H9 (cell line): ENCODE measurements at regions not wholly inside any gene's neighbourhood (a gene's known extent, or its start where the extent isn't known, plus 50 kb on each side); places are given as distances from the start of the nearest gene placed in this dataset.

ENCODE experiments used
- DNase-seq: peaks from one replicate; pipeline ENCODE4 v3.0.0-alpha.2; 2017
- H2AFZ ChIP-seq: one replicate; pipeline ENCODE4 v1.6.1; 2013; ENCODE audit warnings: mild to moderate bottlenecking, low read length, control low read depth, moderate library complexity
- H2AK5ac ChIP-seq: 2 replicates; pipeline ENCODE4 v1.6.1; 2013; ENCODE audit warnings: low read length, control low read depth, mixed read lengths; ENCODE audit not compliant: insufficient read length
- H2BK120ac ChIP-seq: one replicate; pipeline ENCODE4 v1.6.1; 2013; ENCODE audit warnings: low read depth, mild to moderate bottlenecking, low read length, control low read depth, inconsistent platforms; ENCODE audit not compliant: poor library complexity, severe bottlenecking
- H2BK12ac ChIP-seq: 2 replicates; pipeline ENCODE4 v1.6.1; 2013; ENCODE audit warnings: low read length, control low read depth, mixed read lengths, low read depth; ENCODE audit not compliant: insufficient read length
- H2BK15ac ChIP-seq: 2 replicates; pipeline ENCODE4 v1.6.1; 2013; ENCODE audit warnings: low read depth, low read length, control low read depth
- H2BK20ac ChIP-seq: one replicate; pipeline ENCODE4 v1.6.1; 2013; ENCODE audit warnings: low read depth, mild to moderate bottlenecking, low read length, control low read depth, inconsistent platforms; ENCODE audit not compliant: poor library complexity, severe bottlenecking
- H2BK5ac ChIP-seq: 2 replicates; pipeline ENCODE4 v1.6.1; 2013; ENCODE audit warnings: low read length, control low read depth, mixed read lengths; ENCODE audit not compliant: insufficient read length
- H3K14ac ChIP-seq: 2 replicates; pipeline ENCODE4 v1.6.1; 2013; ENCODE audit warnings: low read length, control low read depth; ENCODE audit not compliant: insufficient read depth
- H3K18ac ChIP-seq: 2 replicates; pipeline ENCODE4 v1.6.1; 2013; ENCODE audit warnings: low read depth, mild to moderate bottlenecking, mixed read lengths, low read length, control low read depth; ENCODE audit not compliant: insufficient read length
- H3K23ac ChIP-seq: 2 replicates; pipeline ENCODE4 v1.6.1; 2013; ENCODE audit warnings: low read length, control low read depth, mixed read lengths, low read depth; ENCODE audit not compliant: insufficient read length
- H3K23me2 ChIP-seq: 2 replicates; pipeline ENCODE4 v1.6.1; 2013; ENCODE audit warnings: low read depth, mild to moderate bottlenecking, mixed read lengths, low read length, control low read depth; ENCODE audit not compliant: insufficient read length, poor library complexity, severe bottlenecking
- H3K27ac ChIP-seq: 2 replicates; pipeline ENCODE4 v1.5.1; 2013; ENCODE audit warnings: low read length, control low read depth, mixed read lengths, low read depth; ENCODE audit not compliant: insufficient read length
- H3K27me3 ChIP-seq: 2 replicates; pipeline ENCODE4 v1.6.1; 2013; ENCODE audit warnings: low read length, control low read depth, inconsistent platforms; ENCODE audit not compliant: insufficient read depth
- H3K4ac ChIP-seq: 2 replicates; pipeline ENCODE4 v1.6.1; 2013; ENCODE audit warnings: low read depth, mild to moderate bottlenecking, control low read depth, inconsistent platforms, low read length, moderate library complexity
- H3K4me1 ChIP-seq: 2 replicates; pipeline ENCODE4 v1.6.1; 2013; ENCODE audit warnings: low read length, control low read depth, inconsistent platforms; ENCODE audit not compliant: insufficient read depth
- H3K4me2 ChIP-seq: 2 replicates; pipeline ENCODE4 v1.6.1; 2013; ENCODE audit warnings: low read length, control low read depth, mixed read lengths; ENCODE audit not compliant: insufficient read length, insufficient read depth
- H3K56ac ChIP-seq: 2 replicates; pipeline ENCODE4 v1.6.1; 2013; ENCODE audit warnings: low read depth, mild to moderate bottlenecking, mixed read lengths, low read length, control low read depth; ENCODE audit not compliant: insufficient read length
- H3K79me1 ChIP-seq: 2 replicates; pipeline ENCODE4 v1.6.1; 2013; ENCODE audit warnings: low read depth, mild to moderate bottlenecking, moderate library complexity, low read length, control low read depth, inconsistent platforms; ENCODE audit not compliant: insufficient read depth, poor library complexity, severe bottlenecking
- H3K79me2 ChIP-seq: 2 replicates; pipeline ENCODE4 v1.6.1; 2013; ENCODE audit warnings: low read length, control low read depth, inconsistent platforms; ENCODE audit not compliant: insufficient read depth
- H3K9ac ChIP-seq: 2 replicates; pipeline ENCODE4 v1.6.1; 2013; ENCODE audit warnings: low read length, control low read depth, mixed read lengths; ENCODE audit not compliant: insufficient read length; ENCODE audit errors: extremely low read depth
- H3K9me3 ChIP-seq: one replicate; pipeline ENCODE4 v1.6.1; 2013; ENCODE audit warnings: low read depth, low read length, inconsistent platforms; ENCODE audit not compliant: control insufficient read depth
- H3T11ph ChIP-seq: one replicate; pipeline ENCODE4 v1.6.1; 2013; ENCODE audit warnings: mild to moderate bottlenecking, low read length, control low read depth, inconsistent platforms
- H4K20me1 ChIP-seq: one replicate; pipeline ENCODE4 v1.6.1; 2013; ENCODE audit not compliant: control insufficient read depth, insufficient read length, insufficient read depth
- H4K5ac ChIP-seq: 2 replicates; pipeline ENCODE4 v1.6.1; 2013; ENCODE audit warnings: low read depth, mild to moderate bottlenecking, mixed read lengths, low read length, control low read depth; ENCODE audit not compliant: insufficient read length
- H4K8ac ChIP-seq: replicated peaks from 2 replicates; pipeline ENCODE4 v1.6.1; 2013; ENCODE audit warnings: low read length, control low read depth, mixed read lengths, low read depth; ENCODE audit not compliant: insufficient read length
- H4K91ac ChIP-seq: 2 replicates; pipeline ENCODE4 v1.6.1; 2013; ENCODE audit warnings: low read depth, mild to moderate bottlenecking, moderate library complexity, mixed read lengths, low read length, control low read depth; ENCODE audit not compliant: insufficient read length
- H3K27ac Mint-ChIP-seq, 3 experiments: 2 replicates in 2 of 3; 3 replicates in 1 of 3; pipeline ENCODE4 v1.8.0; 2020 to 2021; ENCODE audit warnings: mixed read lengths in 3 of 3, mild to moderate bottlenecking in 1 of 3, moderate library complexity in 1 of 3
- H3K27me3 Mint-ChIP-seq: 2 replicates; pipeline ENCODE4 v1.8.0; 2021; ENCODE audit warnings: low read depth, mild to moderate bottlenecking, moderate library complexity, mixed read lengths
- H3K36me3 Mint-ChIP-seq, 3 experiments: 2 replicates in 2 of 3; 3 replicates in 1 of 3; pipeline ENCODE4 v1.8.0; 2020 to 2021; ENCODE audit warnings: low read depth in 3 of 3, mixed read lengths in 3 of 3; ENCODE audit not compliant: insufficient read depth in 1 of 3
- H3K4me1 Mint-ChIP-seq, 2 experiments: 2 replicates each; pipeline ENCODE4 v1.8.0; 2020; ENCODE audit warnings: mixed read lengths in 2 of 2
- H3K4me3 Mint-ChIP-seq, 2 experiments: 2 replicates in 1 of 2; 3 replicates in 1 of 2; pipeline ENCODE4 v1.8.0; 2020 to 2021; ENCODE audit warnings: mild to moderate bottlenecking in 2 of 2, mixed read lengths in 2 of 2, moderate library complexity in 1 of 2
- H3K9me3 Mint-ChIP-seq, 2 experiments: 2 replicates in 1 of 2; 3 replicates in 1 of 2; pipeline ENCODE4 v1.8.0; 2020; ENCODE audit warnings: mild to moderate bottlenecking in 2 of 2, mixed read lengths in 2 of 2, moderate library complexity in 1 of 2
- WGBS: extraction: QIAGEN DNeasy Blood & Tissue Kit; methylation state at CpG from one replicate; pipeline ENCODE4 v1.1.7; 2013; ENCODE audit warnings: missing lambda C conversion rate, low lambda C conversion rate, mixed read lengths; ENCODE audit not compliant: insufficient read length; ENCODE audit errors: extremely low coverage; 5-methylcytosine and 5-hydroxymethylcytosine counted together
- TF ChIP-seq, protein P1 (sequence below): fragments of 200-600 bp; sonication (generic); conservative IDR thresholded peaks from 3 replicates; pipeline ENCODE4 v1.8.0; 2021; ENCODE audit warnings: antibody characterized with exemption, mild to moderate bottlenecking

DNA sequence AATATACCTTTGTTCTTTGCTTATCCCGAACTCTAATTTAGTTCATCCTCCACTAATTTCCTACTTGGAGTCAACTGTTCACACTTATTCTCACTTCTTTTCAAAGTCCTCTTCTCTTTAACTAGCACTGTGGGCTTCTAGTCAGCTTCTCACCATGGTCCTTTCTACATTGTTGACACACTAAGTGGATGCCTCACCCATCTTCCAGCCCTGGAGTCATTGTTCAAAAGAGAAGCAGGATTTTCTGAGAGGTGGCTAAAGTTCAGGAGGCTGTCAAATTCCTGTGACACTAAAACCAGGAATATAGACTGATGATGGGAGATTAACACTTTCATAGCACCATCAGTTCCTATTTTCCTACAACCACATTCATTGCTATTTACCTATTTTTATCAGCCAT is 99.3 kb downstream of the PHLDA1 start:
- Histone ChIP-seq H2AK5ac (no peak overlapping the region), H3K9me3 (no peaks in the 10 kb centered on the region), H2BK12ac (no peak overlapping the region), H3K18ac (no peak overlapping the region), H3K9ac (no peak overlapping the region), H2BK5ac (no peak overlapping the region), H3K14ac (no peak overlapping the region), H3K79me2 (no peaks in the 10 kb centered on the region), H3K79me1 (no peaks in the 10 kb centered on the region), H2BK20ac (no peak overlapping the region), H3K23ac (no peak overlapping the region), H2BK120ac (no peak overlapping the region), H3K27ac (no peak overlapping the region), H3K4me1 (peaks cover 2% of the 10 kb centered on the region; the same call in 1 of the 2 replicates), H4K20me1 (no peaks in the 10 kb centered on the region), H3K4ac (no peak overlapping the region), H4K5ac (no peak overlapping the region), H3K56ac (no peak overlapping the region), H4K8ac (no peak overlapping the region), H3K23me2 (no peaks in the 10 kb centered on the region), H3K4me2 (no peak overlapping the region), H4K91ac (no peak overlapping the region), H3T11ph (no peak overlapping the region), H2AFZ (no peak overlapping the region), H2BK15ac (no peak overlapping the region), H3K27me3 (no peaks in the 10 kb centered on the region)
- Mint-ChIP-seq H3K27ac (no peak overlapping the region), H3K9me3 (no peaks in the 10 kb centered on the region), H3K27me3 (no peaks in the 10 kb centered on the region), H3K4me3 (no peak overlapping the region), H3K36me3 (no peaks in the 10 kb centered on the region), H3K4me1 (peaks cover 6 to 8% of the 10 kb centered on the region in 2 experiments; a peak in 3 of 4 replicates)
- no CpG with 5 or more reads among the region's 1 CpG for WGBS
- TF ChIP-seq, protein P1, sequence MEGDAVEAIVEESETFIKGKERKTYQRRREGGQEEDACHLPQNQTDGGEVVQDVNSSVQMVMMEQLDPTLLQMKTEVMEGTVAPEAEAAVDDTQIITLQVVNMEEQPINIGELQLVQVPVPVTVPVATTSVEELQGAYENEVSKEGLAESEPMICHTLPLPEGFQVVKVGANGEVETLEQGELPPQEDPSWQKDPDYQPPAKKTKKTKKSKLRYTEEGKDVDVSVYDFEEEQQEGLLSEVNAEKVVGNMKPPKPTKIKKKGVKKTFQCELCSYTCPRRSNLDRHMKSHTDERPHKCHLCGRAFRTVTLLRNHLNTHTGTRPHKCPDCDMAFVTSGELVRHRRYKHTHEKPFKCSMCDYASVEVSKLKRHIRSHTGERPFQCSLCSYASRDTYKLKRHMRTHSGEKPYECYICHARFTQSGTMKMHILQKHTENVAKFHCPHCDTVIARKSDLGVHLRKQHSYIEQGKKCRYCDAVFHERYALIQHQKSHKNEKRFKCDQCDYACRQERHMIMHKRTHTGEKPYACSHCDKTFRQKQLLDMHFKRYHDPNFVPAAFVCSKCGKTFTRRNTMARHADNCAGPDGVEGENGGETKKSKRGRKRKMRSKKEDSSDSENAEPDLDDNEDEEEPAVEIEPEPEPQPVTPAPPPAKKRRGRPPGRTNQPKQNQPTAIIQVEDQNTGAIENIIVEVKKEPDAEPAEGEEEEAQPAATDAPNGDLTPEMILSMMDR = no peak
- no peak for DNase-seq
